ENCODE measurements at regions not wholly inside any gene's neighbourhood (a gene's known extent, or its start where the extent isn't known, plus 50 kb on each side); places are given as distances from the start of the nearest gene placed in this dataset.

- no peaks in the 10 kb centered on the region for H3K9me1 ChIP-seq (ENCODE audit: control insufficient read depth, extremely low read depth, insufficient read depth, low read length)
- H3K4me3 ChIP-seq (ENCODE audit: control insufficient read depth in 2 of 3, extremely low read depth in 1 of 3, insufficient read depth in 2 of 3, low read depth in 1 of 3, low read length in 3 of 3) = no peak overlapping the region
- no peak overlapping the region for H2AFZ ChIP-seq (ENCODE audit: control insufficient read depth, low read length)
- H3K27me3 ChIP-seq (ENCODE audit: control insufficient read depth, extremely low read depth, insufficient read depth, low read length) = no peaks in the 10 kb centered on the region
- H3K9ac ChIP-seq (ENCODE audit: control insufficient read depth, extremely low read depth, insufficient read depth, low read length) = no peak overlapping the region
- DNase-seq (ENCODE audit: low read depth, low spot score) (no peak), FAIRE-seq (no peak)
- H3K4me2 ChIP-seq (ENCODE audit: control insufficient read depth, extremely low read depth, insufficient read depth, low read depth, low read length) = no peak overlapping the region
- H3K27ac ChIP-seq (ENCODE audit: control insufficient read depth, insufficient read depth, low read length) = no peak overlapping the region
- H3K4me1 ChIP-seq (ENCODE audit: control insufficient read depth, extremely low read depth, insufficient read depth, low read length) = no peaks in the 10 kb centered on the region
- no peak for TF ChIP-seq EZH2 (IDR thresholded peaks at IDR 0.05; ENCODE audit: low read length)
- TF ChIP-seq, protein P1, sequence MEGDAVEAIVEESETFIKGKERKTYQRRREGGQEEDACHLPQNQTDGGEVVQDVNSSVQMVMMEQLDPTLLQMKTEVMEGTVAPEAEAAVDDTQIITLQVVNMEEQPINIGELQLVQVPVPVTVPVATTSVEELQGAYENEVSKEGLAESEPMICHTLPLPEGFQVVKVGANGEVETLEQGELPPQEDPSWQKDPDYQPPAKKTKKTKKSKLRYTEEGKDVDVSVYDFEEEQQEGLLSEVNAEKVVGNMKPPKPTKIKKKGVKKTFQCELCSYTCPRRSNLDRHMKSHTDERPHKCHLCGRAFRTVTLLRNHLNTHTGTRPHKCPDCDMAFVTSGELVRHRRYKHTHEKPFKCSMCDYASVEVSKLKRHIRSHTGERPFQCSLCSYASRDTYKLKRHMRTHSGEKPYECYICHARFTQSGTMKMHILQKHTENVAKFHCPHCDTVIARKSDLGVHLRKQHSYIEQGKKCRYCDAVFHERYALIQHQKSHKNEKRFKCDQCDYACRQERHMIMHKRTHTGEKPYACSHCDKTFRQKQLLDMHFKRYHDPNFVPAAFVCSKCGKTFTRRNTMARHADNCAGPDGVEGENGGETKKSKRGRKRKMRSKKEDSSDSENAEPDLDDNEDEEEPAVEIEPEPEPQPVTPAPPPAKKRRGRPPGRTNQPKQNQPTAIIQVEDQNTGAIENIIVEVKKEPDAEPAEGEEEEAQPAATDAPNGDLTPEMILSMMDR (optimal IDR thresholded peaks at IDR 0.05 in 1 of 3, IDR thresholded peaks at IDR 0.05 in 1 of 3, conservative IDR thresholded peaks at IDR 0.05 in 1 of 3; ENCODE audit: extremely low read depth in 1 of 3, insufficient read depth in 2 of 3, low read length in 3 of 3) = no peak
- H3K79me2 ChIP-seq (ENCODE audit: control insufficient read depth, insufficient read depth, low read length) = no peaks in the 10 kb centered on the region
- H4K20me1 ChIP-seq (ENCODE audit: control insufficient read depth, extremely low read depth, insufficient read depth, low read length) = no peaks in the 10 kb centered on the region
- H3K9me3 ChIP-seq (ENCODE audit: control insufficient read depth, low read depth, low read length) = no peaks in the 10 kb centered on the region
- no peaks in the 10 kb centered on the region for H3K36me3 ChIP-seq (ENCODE audit: control insufficient read depth in 2 of 2, extremely low read depth in 1 of 2, insufficient read depth in 2 of 2, low read length in 2 of 2)
- dilution Hi-C loops (cut with MboI; ENCODE audit: extremely low pct_ligation_motif_present, low sequenced_read_pairs) = no loop called here
Observed at GRCh38 chr3:165622356-165622755, 214.9 kb downstream of the BCHE start.

- H3K79me2 ChIP-seq (ENCODE audit: control insufficient read depth, insufficient read depth, low read length) = no peaks in the 10 kb centered on the region
- no peak overlapping the region for H3K27ac ChIP-seq (ENCODE audit: control insufficient read depth, insufficient read depth, low read length)
- DNase-seq (ENCODE audit: low read depth, low spot score) = no peak
- H3K9ac ChIP-seq (ENCODE audit: control insufficient read depth, extremely low read depth, insufficient read depth, low read length) = no peak overlapping the region
- H3K4me1 ChIP-seq (ENCODE audit: control insufficient read depth, extremely low read depth, insufficient read depth, low read length) = no peaks in the 10 kb centered on the region
- no peaks in the 10 kb centered on the region for H4K20me1 ChIP-seq (ENCODE audit: control insufficient read depth, extremely low read depth, insufficient read depth, low read length)
- H3K4me2 ChIP-seq (ENCODE audit: control insufficient read depth, extremely low read depth, insufficient read depth, low read depth, low read length) = no peak overlapping the region
- no peak for TF ChIP-seq EZH2 (IDR thresholded peaks at IDR 0.05; ENCODE audit: low read length)
- TF ChIP-seq, protein P1 (optimal IDR thresholded peaks at IDR 0.05 in 1 of 3, IDR thresholded peaks at IDR 0.05 in 1 of 3, conservative IDR thresholded peaks at IDR 0.05 in 1 of 3; ENCODE audit: extremely low read depth in 1 of 3, insufficient read depth in 2 of 3, low read length in 3 of 3) = no peak
- dilution Hi-C loops (cut with MboI; ENCODE audit: extremely low pct_ligation_motif_present, low sequenced_read_pairs) = no loop called here
- H3K9me1 ChIP-seq (ENCODE audit: control insufficient read depth, extremely low read depth, insufficient read depth, low read length) = no peaks in the 10 kb centered on the region
- no peak overlapping the region for H2AFZ ChIP-seq (ENCODE audit: control insufficient read depth, low read length)
- H3K4me3 ChIP-seq (ENCODE audit: control insufficient read depth in 2 of 3, extremely low read depth in 1 of 3, insufficient read depth in 2 of 3, low read depth in 1 of 3, low read length in 3 of 3) = no peak overlapping the region
- FAIRE-seq = no peak
- no peaks in the 10 kb centered on the region for H3K36me3 ChIP-seq (ENCODE audit: control insufficient read depth in 2 of 2, extremely low read depth in 1 of 2, insufficient read depth in 2 of 2, low read length in 2 of 2)
- no peaks in the 10 kb centered on the region for H3K9me3 ChIP-seq (ENCODE audit: control insufficient read depth, low read depth, low read length)
- H3K27me3 ChIP-seq (ENCODE audit: control insufficient read depth, extremely low read depth, insufficient read depth, low read length) = no peaks in the 10 kb centered on the region
Observed at GRCh38 chr3:165619069-165619468, 218.2 kb downstream of the BCHE start.
